GM12873 (cell line): ENCODE measurements at regions not wholly inside any gene's neighbourhood (a gene's known extent, or its start where the extent isn't known, plus 50 kb on each side); places are given as distances from the start of the nearest gene placed in this dataset.

Source experiments
- TF ChIP-seq, protein P1 (sequence below): IDR thresholded peaks from 2 replicates; pipeline ENCODE4 v1.5.1; 2012; ENCODE audit warnings: low read depth, mild to moderate bottlenecking, moderate library complexity, low read length, control low read depth; ENCODE audit not compliant: insufficient read depth; ENCODE audit errors: missing control alignments

DNA sequence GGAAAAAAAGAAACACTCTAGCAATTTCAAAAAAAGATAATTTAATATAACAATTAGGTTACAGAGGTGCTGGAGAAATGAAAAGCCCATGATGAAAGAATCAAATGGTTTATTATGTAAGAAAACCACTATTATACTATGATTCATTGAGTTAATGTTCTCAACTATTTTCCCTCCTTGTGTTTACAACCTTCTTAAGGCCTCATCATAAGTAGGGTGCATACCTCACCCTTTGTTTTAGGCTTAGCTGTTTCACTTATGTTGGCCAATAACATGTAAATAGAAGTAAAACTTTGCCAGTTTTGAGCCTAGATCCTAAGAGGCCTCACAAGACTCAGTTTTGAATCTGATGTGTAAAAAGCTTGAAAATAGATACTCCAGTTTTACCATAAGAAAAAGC is 418.3 kb upstream of the DDX18 start:
- TF ChIP-seq, protein P1, sequence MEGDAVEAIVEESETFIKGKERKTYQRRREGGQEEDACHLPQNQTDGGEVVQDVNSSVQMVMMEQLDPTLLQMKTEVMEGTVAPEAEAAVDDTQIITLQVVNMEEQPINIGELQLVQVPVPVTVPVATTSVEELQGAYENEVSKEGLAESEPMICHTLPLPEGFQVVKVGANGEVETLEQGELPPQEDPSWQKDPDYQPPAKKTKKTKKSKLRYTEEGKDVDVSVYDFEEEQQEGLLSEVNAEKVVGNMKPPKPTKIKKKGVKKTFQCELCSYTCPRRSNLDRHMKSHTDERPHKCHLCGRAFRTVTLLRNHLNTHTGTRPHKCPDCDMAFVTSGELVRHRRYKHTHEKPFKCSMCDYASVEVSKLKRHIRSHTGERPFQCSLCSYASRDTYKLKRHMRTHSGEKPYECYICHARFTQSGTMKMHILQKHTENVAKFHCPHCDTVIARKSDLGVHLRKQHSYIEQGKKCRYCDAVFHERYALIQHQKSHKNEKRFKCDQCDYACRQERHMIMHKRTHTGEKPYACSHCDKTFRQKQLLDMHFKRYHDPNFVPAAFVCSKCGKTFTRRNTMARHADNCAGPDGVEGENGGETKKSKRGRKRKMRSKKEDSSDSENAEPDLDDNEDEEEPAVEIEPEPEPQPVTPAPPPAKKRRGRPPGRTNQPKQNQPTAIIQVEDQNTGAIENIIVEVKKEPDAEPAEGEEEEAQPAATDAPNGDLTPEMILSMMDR, result no peak

DNA sequence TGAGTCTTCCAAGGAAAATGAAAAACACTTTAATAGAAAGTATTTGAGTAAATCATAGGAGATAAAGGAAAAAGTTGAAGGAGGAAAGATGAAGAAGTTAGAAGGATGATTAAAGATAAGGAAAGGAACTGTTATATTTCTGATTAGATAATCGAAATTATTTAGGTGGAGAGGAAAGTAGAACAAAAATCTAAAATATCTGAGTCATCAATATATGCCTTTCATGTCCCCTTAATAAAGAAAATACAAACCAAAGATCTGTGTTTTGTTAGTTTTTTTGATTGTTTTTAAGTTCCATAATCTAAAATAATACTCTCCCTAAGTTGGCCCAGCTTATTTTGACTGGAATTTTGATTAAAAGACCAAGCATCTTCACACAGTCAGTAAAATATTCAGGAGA is 412.9 kb upstream of the DDX18 start:
- TF ChIP-seq, protein P1, result no peak

DNA sequence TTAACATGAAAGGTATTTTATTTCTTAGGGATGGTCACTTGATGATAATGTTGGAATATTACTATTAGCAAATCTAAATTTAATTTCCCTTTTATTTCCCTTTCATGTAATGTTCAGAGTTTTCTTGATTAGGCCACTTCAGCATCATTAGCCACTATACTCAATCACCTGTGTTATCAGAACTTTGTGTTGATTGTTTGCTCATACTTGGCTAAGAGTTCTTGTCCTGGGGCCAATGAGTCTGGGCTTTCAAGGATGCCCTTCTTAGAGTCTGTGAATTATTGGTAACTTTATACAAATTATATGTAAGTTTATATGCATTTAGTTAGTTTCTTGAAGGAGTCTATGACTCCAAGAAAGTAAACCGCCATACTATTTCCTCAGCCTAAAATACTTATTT is 408.0 kb upstream of the DDX18 start:
- TF ChIP-seq, protein P1, result no peak

DNA sequence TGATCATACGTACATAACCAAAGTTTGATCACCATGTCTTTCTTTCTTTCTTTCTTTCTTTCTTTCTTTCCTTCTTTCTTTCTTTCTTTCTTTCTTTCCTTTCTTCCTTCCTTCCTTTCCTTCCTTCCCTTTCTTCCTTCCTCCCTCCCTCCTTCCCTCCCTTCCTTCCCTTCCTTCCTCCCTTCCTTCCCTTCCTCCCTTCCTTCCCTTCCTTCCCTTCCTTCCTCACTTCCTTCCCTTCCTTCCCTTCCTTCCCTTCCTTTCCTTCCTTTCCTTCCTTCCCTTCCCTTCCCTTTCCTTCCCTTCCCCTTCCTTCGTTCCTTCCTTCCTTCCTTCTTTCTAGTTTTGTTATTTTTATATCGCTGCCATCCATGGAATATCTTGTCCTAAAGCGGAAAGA is 406.7 kb upstream of the DDX18 start:
- TF ChIP-seq, protein P1, result no peak

DNA sequence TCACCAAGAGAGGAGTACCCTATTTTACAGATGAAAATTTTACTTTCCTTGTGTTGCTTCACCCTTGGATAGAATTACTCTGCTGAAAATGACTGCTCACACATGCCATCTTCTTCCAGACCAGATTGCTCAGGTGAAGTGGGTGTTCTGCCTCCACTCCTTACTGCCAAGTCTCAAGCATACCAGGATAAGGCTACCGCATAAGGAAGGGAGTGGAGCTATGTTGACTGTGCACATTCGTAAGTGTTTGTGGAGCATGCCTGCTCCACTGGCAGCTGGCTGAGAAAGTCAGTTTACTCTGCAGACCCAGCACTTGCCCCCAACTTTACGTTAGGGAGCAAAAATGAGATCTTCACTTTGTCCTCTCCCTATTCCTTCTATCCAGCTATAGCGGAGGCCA is 405.0 kb upstream of the DDX18 start:
- TF ChIP-seq, protein P1, result no peak

DNA sequence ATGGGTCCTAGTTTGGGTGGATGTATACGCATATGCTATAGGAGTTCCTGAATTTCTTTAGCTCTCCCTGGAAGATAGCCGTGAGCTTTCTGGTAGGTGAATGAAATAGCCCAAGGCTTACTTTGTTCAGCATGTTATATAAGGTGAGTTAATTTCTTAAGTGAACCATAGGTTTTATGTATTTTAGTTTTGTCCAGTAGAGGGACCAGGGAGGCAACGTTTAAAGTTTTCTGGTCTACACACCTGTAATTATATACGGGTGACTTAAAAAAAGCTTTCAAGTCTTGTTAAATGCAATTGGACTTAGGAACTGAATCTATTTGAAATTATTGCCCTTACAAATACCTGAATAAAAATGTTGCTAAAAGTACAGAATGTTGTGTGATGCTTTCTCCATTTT is 402.5 kb upstream of the DDX18 start:
- TF ChIP-seq, protein P1, result no peak

DNA sequence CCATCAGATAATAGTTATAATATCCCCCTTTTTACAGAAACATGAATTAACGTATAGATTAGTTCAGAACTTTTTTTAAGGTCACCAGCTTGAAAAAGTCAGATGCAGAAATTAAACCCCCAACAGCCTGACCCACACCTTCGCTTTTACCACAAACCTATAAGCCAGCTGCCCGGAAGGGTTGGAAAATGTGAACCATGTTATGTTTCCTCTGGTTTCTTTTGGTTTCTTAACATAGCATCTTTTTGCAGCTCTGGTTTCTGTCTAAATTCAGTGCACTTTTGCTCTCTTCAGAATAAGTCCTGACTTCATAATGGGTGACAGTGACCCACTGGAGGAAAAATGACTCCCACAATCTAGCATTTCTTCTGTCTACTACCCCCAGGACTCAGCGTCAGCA is 381.7 kb upstream of the DDX18 start:
- TF ChIP-seq, protein P1, result no peak
